ENCODE measurements at regions not wholly inside any gene's neighbourhood (a gene's known extent, or its start where the extent isn't known, plus 50 kb on each side); places are given as distances from the start of the nearest gene placed in this dataset.

GRCh38 chr2:7309582-7309981 lies 392.4 kb downstream of the RNF144A start:
- Histone ChIP-seq H4K91ac (ENCODE audit: low read depth, low read length, poor library complexity) (no peak overlapping the region), H2BK5ac (ENCODE audit: low read length) (no peak overlapping the region)

GRCh38 chr2:7324706-7325105 lies 407.5 kb downstream of the RNF144A start:
- Histone ChIP-seq H4K8ac (ENCODE audit: low read depth, low read length) (no peak overlapping the region), H3K4me3 (ENCODE audit: low read length in 2 of 2) (no peak overlapping the region), H3K4ac (ENCODE audit: low read length) (no peak overlapping the region), H3K79me1 (ENCODE audit: low read depth, low read length) (no peaks in the 10 kb centered on the region), H2BK120ac (ENCODE audit: low read depth, low read length) (no peak overlapping the region), H3K18ac (ENCODE audit: low read length) (peak overlapping the region; percentile 72), H3K36me3 (replicated peaks in 1 of 2; ENCODE audit: control insufficient read depth in 2 of 2, insufficient read depth in 2 of 2, low read length in 2 of 2) (no peaks in the 10 kb centered on the region), H3K9ac (ENCODE audit: low read depth, low read length, poor library complexity) (no peak overlapping the region), H3K4me2 (ENCODE audit: insufficient read depth, low read length, poor library complexity, severe bottlenecking) (no peak overlapping the region), H3K14ac (ENCODE audit: low read length) (no peak overlapping the region), H3K27me3 (ENCODE audit: control insufficient read depth in 3 of 3, insufficient read depth in 3 of 3, low read depth in 1 of 3, low read length in 3 of 3) (no peaks in the 10 kb centered on the region), H2AK5ac (ENCODE audit: low read depth, low read length) (peak overlapping the region; percentile 61), H2AFZ (ENCODE audit: low read length) (no peak overlapping the region), H3K23ac (ENCODE audit: low read depth, low read length, poor library complexity) (no peak overlapping the region), H2BK12ac (ENCODE audit: low read length) (no peak overlapping the region), H3K27ac (replicated peaks; ENCODE audit: low read length) (no peak overlapping the region), H2BK5ac (ENCODE audit: low read length) (no peak overlapping the region), H2BK15ac (ENCODE audit: low read length) (no peak overlapping the region), H3K9me3 (replicated peaks in 1 of 2; ENCODE audit: control insufficient read depth in 2 of 2, insufficient read depth in 1 of 2, low read depth in 1 of 2, low read length in 2 of 2) (no peaks in the 10 kb centered on the region), H3K4me1 (ENCODE audit: control insufficient read depth in 2 of 2, insufficient read depth in 1 of 2, low read depth in 1 of 2, low read length in 2 of 2) (peaks cover 2 to 11% of the 10 kb centered on the region in 2 donors), H4K91ac (ENCODE audit: low read depth, low read length, poor library complexity) (no peak overlapping the region)
- WGBS, 2 donors (ENCODE audit: extremely low coverage in 2 of 2, insufficient read length in 2 of 2, insufficient replicate concordance in 1 of 2): no CpG with 5 or more reads among the region's 24 CpGs
- DNase-seq (ENCODE audit: low spot score): no peak

More at GRCh38 chr2:7309582-7309981, 392.4 kb downstream of the RNF144A start:
- Histone ChIP-seq H3K4ac (ENCODE audit: low read length) (no peak overlapping the region), H3K4me2 (ENCODE audit: insufficient read depth, low read length, poor library complexity, severe bottlenecking) (no peak overlapping the region), H2AFZ (ENCODE audit: low read length) (no peak overlapping the region), H3K4me3 (ENCODE audit: low read length in 2 of 2) (no peak overlapping the region), H3K9ac (ENCODE audit: low read depth, low read length, poor library complexity) (no peak overlapping the region), H3K4me1 (ENCODE audit: control insufficient read depth in 2 of 2, insufficient read depth in 1 of 2, low read depth in 1 of 2, low read length in 2 of 2) (peaks cover 0 to 3% of the 10 kb centered on the region in 2 donors), H4K8ac (ENCODE audit: low read depth, low read length) (no peak overlapping the region), H2AK5ac (ENCODE audit: low read depth, low read length) (no peak overlapping the region), H3K27me3 (ENCODE audit: control insufficient read depth in 3 of 3, insufficient read depth in 3 of 3, low read depth in 1 of 3, low read length in 3 of 3) (no peaks in the 10 kb centered on the region), H3K36me3 (replicated peaks in 1 of 2; ENCODE audit: control insufficient read depth in 2 of 2, insufficient read depth in 2 of 2, low read length in 2 of 2) (no peaks in the 10 kb centered on the region), H3K27ac (replicated peaks; ENCODE audit: low read length) (no peak overlapping the region), H3K79me1 (ENCODE audit: low read depth, low read length) (no peaks in the 10 kb centered on the region), H3K23ac (ENCODE audit: low read depth, low read length, poor library complexity) (no peak overlapping the region), H2BK120ac (ENCODE audit: low read depth, low read length) (no peak overlapping the region), H2BK12ac (ENCODE audit: low read length) (no peak overlapping the region), H3K9me3 (replicated peaks in 1 of 2; ENCODE audit: control insufficient read depth in 2 of 2, insufficient read depth in 1 of 2, low read depth in 1 of 2, low read length in 2 of 2) (no peaks in the 10 kb centered on the region), H2BK15ac (ENCODE audit: low read length) (no peak overlapping the region), H3K14ac (ENCODE audit: low read length) (no peak overlapping the region), H3K18ac (ENCODE audit: low read length) (no peak overlapping the region)
- no peak for DNase-seq (ENCODE audit: low spot score)
- WGBS, 2 donors (ENCODE audit: extremely low coverage in 2 of 2, insufficient read length in 2 of 2, insufficient replicate concordance in 1 of 2): no CpG with 5 or more reads among the region's 6 CpGs

GRCh38 chr2:7325186-7325585 lies 408.0 kb downstream of the RNF144A start:
- H4K8ac ChIP-seq (ENCODE audit: low read depth, low read length): no peak overlapping the region
- no peaks in the 10 kb centered on the region for H3K9me3 ChIP-seq (replicated peaks in 1 of 2; ENCODE audit: control insufficient read depth in 2 of 2, insufficient read depth in 1 of 2, low read depth in 1 of 2, low read length in 2 of 2)
- H2BK12ac ChIP-seq (ENCODE audit: low read length): no peak overlapping the region
- no peak overlapping the region for H3K4me3 ChIP-seq (ENCODE audit: low read length in 2 of 2)
- H3K27me3 ChIP-seq (ENCODE audit: control insufficient read depth in 3 of 3, insufficient read depth in 3 of 3, low read depth in 1 of 3, low read length in 3 of 3): no peaks in the 10 kb centered on the region
- WGBS, 2 donors (ENCODE audit: extremely low coverage in 2 of 2, insufficient read length in 2 of 2, insufficient replicate concordance in 1 of 2): no CpG with 5 or more reads among the region's 4 CpGs
- no peak overlapping the region for H2AK5ac ChIP-seq (ENCODE audit: low read depth, low read length)
- H3K9ac ChIP-seq (ENCODE audit: low read depth, low read length, poor library complexity): no peak overlapping the region
- no peak overlapping the region for H3K27ac ChIP-seq (replicated peaks; ENCODE audit: low read length)
- DNase-seq (ENCODE audit: low spot score): no peak
- H2BK5ac ChIP-seq (ENCODE audit: low read length): no peak overlapping the region
- no peaks in the 10 kb centered on the region for H3K36me3 ChIP-seq (replicated peaks in 1 of 2; ENCODE audit: control insufficient read depth in 2 of 2, insufficient read depth in 2 of 2, low read length in 2 of 2)
- no peak overlapping the region for H4K91ac ChIP-seq (ENCODE audit: low read depth, low read length, poor library complexity)
- no peaks in the 10 kb centered on the region for H3K79me1 ChIP-seq (ENCODE audit: low read depth, low read length)
- no peak overlapping the region for H2BK15ac ChIP-seq (ENCODE audit: low read length)
- no peak overlapping the region for H3K14ac ChIP-seq (ENCODE audit: low read length)
- H3K4ac ChIP-seq (ENCODE audit: low read length): no peak overlapping the region
- no peak overlapping the region for H2BK120ac ChIP-seq (ENCODE audit: low read depth, low read length)
- H3K18ac ChIP-seq (ENCODE audit: low read length): no peak overlapping the region
- H3K4me2 ChIP-seq (ENCODE audit: insufficient read depth, low read length, poor library complexity, severe bottlenecking): no peak overlapping the region
- H2AFZ ChIP-seq (ENCODE audit: low read length): no peak overlapping the region
- peaks cover 0 to 11% of the 10 kb centered on the region in 2 donors for H3K4me1 ChIP-seq (ENCODE audit: control insufficient read depth in 2 of 2, insufficient read depth in 1 of 2, low read depth in 1 of 2, low read length in 2 of 2)
- no peak overlapping the region for H3K23ac ChIP-seq (ENCODE audit: low read depth, low read length, poor library complexity)

DNA sequence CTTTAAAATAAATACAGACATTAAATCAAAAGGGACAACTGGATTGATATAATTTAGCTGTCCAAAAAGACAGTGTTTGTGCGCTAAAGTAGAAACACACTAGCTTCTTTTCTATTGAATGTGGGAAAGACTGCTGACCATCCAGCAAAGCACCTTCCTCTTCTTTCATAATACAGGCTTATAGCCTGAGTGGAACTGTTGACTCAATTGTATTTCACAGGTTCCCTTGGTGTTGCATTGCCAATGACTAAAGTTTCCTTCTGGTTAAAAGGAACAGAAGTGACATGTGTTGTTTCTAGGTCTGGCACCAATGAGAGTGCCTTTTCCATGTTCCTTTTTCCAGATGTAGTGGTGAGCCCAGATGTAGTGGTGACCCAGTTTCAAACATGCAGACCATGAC lies 412.3 kb downstream of the RNF144A start:
- Histone ChIP-seq H3K4ac (ENCODE audit: low read length) (no peak overlapping the region), H3K4me1 (ENCODE audit: control insufficient read depth in 2 of 2, insufficient read depth in 1 of 2, low read depth in 1 of 2, low read length in 2 of 2) (peaks cover 0 to 4% of the 10 kb centered on the region in 2 donors), H3K79me1 (ENCODE audit: low read depth, low read length) (no peaks in the 10 kb centered on the region), H2BK12ac (ENCODE audit: low read length) (no peak overlapping the region), H3K9ac (ENCODE audit: low read depth, low read length, poor library complexity) (no peak overlapping the region), H3K23ac (ENCODE audit: low read depth, low read length, poor library complexity) (no peak overlapping the region), H2BK5ac (ENCODE audit: low read length) (no peak overlapping the region), H4K8ac (ENCODE audit: low read depth, low read length) (no peak overlapping the region), H2AFZ (ENCODE audit: low read length) (no peak overlapping the region), H4K91ac (ENCODE audit: low read depth, low read length, poor library complexity) (no peak overlapping the region), H2BK120ac (ENCODE audit: low read depth, low read length) (no peak overlapping the region), H3K27me3 (ENCODE audit: control insufficient read depth in 3 of 3, insufficient read depth in 3 of 3, low read depth in 1 of 3, low read length in 3 of 3) (no peaks in the 10 kb centered on the region), H3K4me3 (ENCODE audit: low read length in 2 of 2) (no peak overlapping the region), H2BK15ac (ENCODE audit: low read length) (no peak overlapping the region), H3K18ac (ENCODE audit: low read length) (no peak overlapping the region), H2AK5ac (ENCODE audit: low read depth, low read length) (no peak overlapping the region), H3K27ac (replicated peaks; ENCODE audit: low read length) (no peak overlapping the region), H3K9me3 (replicated peaks in 1 of 2; ENCODE audit: control insufficient read depth in 2 of 2, insufficient read depth in 1 of 2, low read depth in 1 of 2, low read length in 2 of 2) (no peaks in the 10 kb centered on the region), H3K36me3 (replicated peaks in 1 of 2; ENCODE audit: control insufficient read depth in 2 of 2, insufficient read depth in 2 of 2, low read length in 2 of 2) (no peaks in the 10 kb centered on the region), H3K4me2 (ENCODE audit: insufficient read depth, low read length, poor library complexity, severe bottlenecking) (no peak overlapping the region), H3K14ac (ENCODE audit: low read length) (no peak overlapping the region)
- DNase-seq (ENCODE audit: low spot score): no peak
- no CpG with 5 or more reads among the region's 1 CpG for WGBS, 2 donors (ENCODE audit: extremely low coverage in 2 of 2, insufficient read length in 2 of 2, insufficient replicate concordance in 1 of 2)

All from neuronal stem cell (in vitro differentiated cells).